Transverse colon (tissue), 4 donors: ENCODE measurements at regions not wholly inside any gene's neighbourhood (a gene's known extent, or its start where the extent isn't known, plus 50 kb on each side); places are given as distances from the start of the nearest gene placed in this dataset.

Source experiments
- POLR2A ChIP-seq: fragments of 450-650 bp; IDR thresholded peaks from one replicate; pipeline ENCODE4 v1.6.1; 2016; ENCODE audit warnings: antibody characterized with exemption, mild to moderate bottlenecking, moderate library complexity
- POLR2AphosphoS5 ChIP-seq, 3 donors: sonication (generic); formaldehyde crosslinking; IDR thresholded peaks; one replicate each; pipeline ENCODE4 v1.6.1; 2016; ENCODE audit warnings: antibody characterized with exemption in 3 of 3
- TF ChIP-seq, protein P1 (sequence below), 5 experiments: fragments of 200-600 bp in 3 of 5; fragments of 450-650 bp in 2 of 5; sonication (generic) in 3 of 5; IDR thresholded peaks; 1 replicate in 2 of 5; 2 replicates in 3 of 5; pipeline ENCODE4 v1.5.1; 2016 to 2017; ENCODE audit warnings: antibody characterized with exemption in 5 of 5, inconsistent platforms in 3 of 5, mild to moderate bottlenecking in 2 of 5, moderate library complexity in 1 of 5

DNA sequence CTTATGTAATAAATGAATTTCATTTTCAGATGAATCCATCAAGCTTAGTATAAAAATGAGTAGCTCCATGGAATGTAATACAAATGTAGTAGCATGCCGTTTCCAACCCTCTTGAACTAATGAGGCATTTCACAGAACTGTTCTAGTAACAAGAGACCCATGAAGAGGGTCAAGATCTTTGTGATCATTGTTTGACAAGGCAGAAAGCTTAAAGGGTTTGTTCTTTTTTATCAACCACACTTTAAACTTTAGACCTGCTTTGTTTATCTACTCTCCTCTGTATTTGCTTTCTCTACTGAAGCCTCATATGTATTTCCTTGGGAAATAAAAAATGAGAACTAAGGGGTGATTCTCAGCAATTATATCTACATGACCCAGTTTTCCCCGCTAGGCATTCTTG, 513.9 kb downstream of the ARAP2 start:
- TF ChIP-seq, protein P1, sequence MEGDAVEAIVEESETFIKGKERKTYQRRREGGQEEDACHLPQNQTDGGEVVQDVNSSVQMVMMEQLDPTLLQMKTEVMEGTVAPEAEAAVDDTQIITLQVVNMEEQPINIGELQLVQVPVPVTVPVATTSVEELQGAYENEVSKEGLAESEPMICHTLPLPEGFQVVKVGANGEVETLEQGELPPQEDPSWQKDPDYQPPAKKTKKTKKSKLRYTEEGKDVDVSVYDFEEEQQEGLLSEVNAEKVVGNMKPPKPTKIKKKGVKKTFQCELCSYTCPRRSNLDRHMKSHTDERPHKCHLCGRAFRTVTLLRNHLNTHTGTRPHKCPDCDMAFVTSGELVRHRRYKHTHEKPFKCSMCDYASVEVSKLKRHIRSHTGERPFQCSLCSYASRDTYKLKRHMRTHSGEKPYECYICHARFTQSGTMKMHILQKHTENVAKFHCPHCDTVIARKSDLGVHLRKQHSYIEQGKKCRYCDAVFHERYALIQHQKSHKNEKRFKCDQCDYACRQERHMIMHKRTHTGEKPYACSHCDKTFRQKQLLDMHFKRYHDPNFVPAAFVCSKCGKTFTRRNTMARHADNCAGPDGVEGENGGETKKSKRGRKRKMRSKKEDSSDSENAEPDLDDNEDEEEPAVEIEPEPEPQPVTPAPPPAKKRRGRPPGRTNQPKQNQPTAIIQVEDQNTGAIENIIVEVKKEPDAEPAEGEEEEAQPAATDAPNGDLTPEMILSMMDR (IDR thresholded peaks at IDR 0.05): no peak
- no peak for TF ChIP-seq POLR2A
- TF ChIP-seq POLR2AphosphoS5 (IDR thresholded peaks at IDR 0.05): no peak
